HepG2 (cell line): ENCODE measurements at regions not wholly inside any gene's neighbourhood (a gene's known extent, or its start where the extent isn't known, plus 50 kb on each side); places are given as distances from the start of the nearest gene placed in this dataset.
A peak's percentile ranks its signal among the peaks of the same experiment; 100 is the strongest.

ENCODE experiments used
- ATAC-seq: fragments of 200-7000 bp; cut with Tn5 transposase; 3 replicates; pipeline ENCODE4 v1.9.1; 2020; ENCODE audit warnings: mild to moderate bottlenecking, moderate library complexity
- BruUV-seq: library from RNA; stranded (reverse); fragments of 400-500 nt; replicated peaks from 2 replicates; lab custom pipeline; 2021; lab: Mats Ljungman, UMichigan
- CTCF ChIA-PET: fragments of 300-600 bp; formaldehyde crosslinking; extraction: SDS; loops from one replicate; lab custom pipeline; 2021; ENCODE audit warnings: low total read pairs, inconsistent platforms, low intra/inter-chr PET ratio; lab: Yijun Ruan, JAX
- POLR2A ChIA-PET: fragments of 350-600 bp; sonication (Branson Sonifier 250); formaldehyde crosslinking; loops from one replicate; lab custom pipeline; 2020; ENCODE audit warnings: antibody characterized with exemption, inconsistent platforms; lab: Yijun Ruan, JAX
- DNase-seq: peaks from one replicate; pipeline ENCODE4 v3.0.0-alpha.2; 2015; ENCODE audit warnings: low spot score
- FAIRE-seq: peaks from 3 replicates; lab custom pipeline; 2011; peaks lifted over from hg19 to GRCh38; lab: Jason Lieb, UNC
- H2AFZ ChIP-seq: one replicate; pipeline ENCODE4 v1.6.1; 2011; ENCODE audit warnings: low read length, inconsistent platforms
- H3K27ac ChIP-seq: fragments of 300-600 bp; 3 replicates; pipeline ENCODE4 v1.8.0; 2011; ENCODE audit warnings: mixed run types, mild to moderate bottlenecking, mixed read lengths, low read length, inconsistent platforms; ENCODE audit not compliant: insufficient read depth; ENCODE audit errors: extremely low read length
- H3K27me3 ChIP-seq, 2 experiments: fragments of 200-600 bp in 1 of 2; 2 replicates in 1 of 2; 3 replicates in 1 of 2; pipeline versions ENCODE4 v1.6.0 to v1.8.0; 2011; ENCODE audit warnings: low read length in 2 of 2, mild to moderate bottlenecking in 2 of 2, moderate library complexity in 2 of 2, inconsistent platforms in 1 of 2; ENCODE audit not compliant: insufficient read depth in 2 of 2, control insufficient read depth in 1 of 2
- H3K36me3 ChIP-seq, 2 experiments: fragments of 200-600 bp in 1 of 2; replicated peaks in 1 of 2; 2 replicates in 1 of 2; 3 replicates in 1 of 2; pipeline versions ENCODE4 v1.5.1 to v1.8.0; 2011; ENCODE audit warnings: low read length in 2 of 2, inconsistent platforms in 1 of 2; ENCODE audit not compliant: insufficient read depth in 2 of 2, control insufficient read depth in 1 of 2
- H3K4me1 ChIP-seq: 2 replicates; pipeline ENCODE4 v1.5.1; 2012; ENCODE audit warnings: low read length, inconsistent platforms; ENCODE audit not compliant: insufficient read depth
- H3K4me2 ChIP-seq: 2 replicates; pipeline ENCODE4 v1.6.0; 2011; ENCODE audit warnings: low read depth, low read length, inconsistent platforms
- H3K4me3 ChIP-seq, 3 experiments: fragments of 200-600 bp in 1 of 3; sonication (generic), shearing (Covaris generic) in 1 of 3; replicated peaks in 1 of 3; 2 replicates each; pipeline ENCODE4 v1.5.1; 2011 to 2016; ENCODE audit warnings: low read length in 3 of 3, inconsistent platforms in 2 of 3, low read depth in 2 of 3, mild to moderate bottlenecking in 2 of 3, control low read depth in 1 of 3, mixed read lengths in 1 of 3; ENCODE audit not compliant: insufficient read depth in 1 of 3
- H3K79me2 ChIP-seq: one replicate; pipeline ENCODE4 v1.6.1; 2011; ENCODE audit warnings: low read length, inconsistent platforms; ENCODE audit not compliant: insufficient read depth
- H3K9ac ChIP-seq: 2 replicates; pipeline ENCODE4 v1.6.0; 2011; ENCODE audit warnings: mild to moderate bottlenecking, low read depth, low read length, inconsistent platforms; ENCODE audit not compliant: insufficient read depth
- H3K9me3 ChIP-seq: 2 replicates; pipeline ENCODE4 v1.5.1; 2012; ENCODE audit warnings: mild to moderate bottlenecking, low read length
- H4K20me1 ChIP-seq: 2 replicates; pipeline ENCODE4 v1.6.0; 2011; ENCODE audit warnings: inconsistent platforms, mild to moderate bottlenecking, low read length, moderate library complexity; ENCODE audit not compliant: insufficient read depth
- ARNTL ChIP-seq: sonication (generic); formaldehyde crosslinking; IDR thresholded peaks from 2 replicates; pipeline ENCODE4 v1.4.0; 2020; ENCODE audit warnings: mild to moderate bottlenecking, missing genetic modification reagents
- CTCF ChIP-seq: sonication (generic); formaldehyde crosslinking; IDR thresholded peaks from 2 replicates; pipeline ENCODE4 v1.5.0; 2020; ENCODE audit warnings: mild to moderate bottlenecking, missing genetic modification reagents, moderate library complexity
- DDIT3 ChIP-seq: sonication (generic); formaldehyde crosslinking; IDR thresholded peaks from 2 replicates; pipeline ENCODE4 v1.4.0; 2020; ENCODE audit warnings: mild to moderate bottlenecking, missing genetic modification reagents
- HMG20B ChIP-seq: conservative IDR thresholded peaks from 2 replicates; pipeline ENCODE4 v1.6.1; 2016; ENCODE audit warnings: missing genetic modification reagents, missing compliant biosample characterization
- HNRNPK ChIP-seq: fragments of 200-400 bp; formaldehyde crosslinking; IDR thresholded peaks from 2 replicates; pipeline ENCODE4 v1.6.1; 2018; ENCODE audit warnings: low read length, low read depth, moderate library complexity, mild to moderate bottlenecking; ENCODE audit not compliant: poor library complexity, severe bottlenecking
- PCBP1 ChIP-seq: fragments of 200-400 bp; formaldehyde crosslinking; IDR thresholded peaks from 2 replicates; pipeline ENCODE4 v1.6.1; 2017; ENCODE audit warnings: mild to moderate bottlenecking, low read depth, low read length, borderline replicate concordance
- SP1 ChIP-seq, 2 experiments: fragments of 450-650 bp in 1 of 2; sonication (generic) in 1 of 2; formaldehyde crosslinking in 1 of 2; IDR thresholded peaks; 2 replicates each; pipeline versions ENCODE4 v1.4.0 to v1.6.1; 2016 to 2020; ENCODE audit warnings: missing genetic modification reagents in 1 of 2
- TFDP2 ChIP-seq: sonication (generic); formaldehyde crosslinking; IDR thresholded peaks from 2 replicates; pipeline ENCODE4 v1.4.0; 2020; ENCODE audit warnings: missing genetic modification reagents
- ZBTB3 ChIP-seq: sonication (generic); formaldehyde crosslinking; IDR thresholded peaks from 2 replicates; pipeline ENCODE4 v1.4.0; 2020; ENCODE audit warnings: low read depth, mild to moderate bottlenecking, moderate library complexity, missing genetic modification reagents, borderline replicate concordance
- ZNF530 ChIP-seq: sonication (generic); formaldehyde crosslinking; IDR thresholded peaks from 2 replicates; pipeline ENCODE4 v1.5.0; 2020; ENCODE audit warnings: low read depth, mild to moderate bottlenecking, missing genetic modification reagents
- ZNF704 ChIP-seq: sonication (generic); formaldehyde crosslinking; IDR thresholded peaks from 2 replicates; pipeline ENCODE4 v1.8.1; 2023; ENCODE audit warnings: mild to moderate bottlenecking, inconsistent platforms, moderate library complexity, missing genetic modification reagents, borderline replicate concordance
- WGBS: methylation state at CpG from one replicate; pipeline ENCODE4 v1.1.6; 2017; ENCODE audit warnings: low lambda C conversion rate; 5-methylcytosine and 5-hydroxymethylcytosine counted together
- in situ Hi-C: cut with HindIII; loops from 2 replicates; pipeline ENCODE4 v1.10.0; 2017; ENCODE audit warnings: low pct_unique_long_range_greater_than_20kb; ENCODE audit not compliant: extremely low pct_ligation_motif_present
- intact Hi-C: fragments of 100-400 bp; cut with micrococcal nuclease; formaldehyde crosslinking; loops from one replicate; pipeline ENCODE4 v1.10.0; 2022; ENCODE audit not compliant: unreplicated experiment

- CTCF ChIA-PET = no interaction called here
- POLR2A ChIA-PET = no interaction called here
- Histone ChIP-seq H3K27me3 (peaks cover 0 to 7% of the 10 kb centered on the region in 2 experiments; a peak in 2 of 5 replicates), H3K27ac (no peak overlapping the region), H3K4me2 (no peak overlapping the region), H3K4me1 (no peaks in the 10 kb centered on the region), H4K20me1 (no peaks in the 10 kb centered on the region), H3K79me2 (no peaks in the 10 kb centered on the region), H3K36me3 (no peaks in the 10 kb centered on the region), H3K9ac (no peak overlapping the region), H2AFZ (no peak overlapping the region), H3K4me3 (no peak overlapping the region), H3K9me3 (peaks cover 9% of the 10 kb centered on the region)
- ATAC-seq = no peak
- 44% methylated on average over 2 of the region's 2 CpGs for WGBS
- TF ChIP-seq SP1 (IDR thresholded peaks at IDR 0.05) = no peak
- no peak for TF ChIP-seq SP1 (CRISPR knock-in tag; IDR thresholded peaks at IDR 0.05)
- no peak for TF ChIP-seq CTCF (CRISPR knock-in tag)
- TF ChIP-seq DDIT3 (CRISPR knock-in tag) = no peak
- TF ChIP-seq ZNF530 (CRISPR knock-in tag) = no peak
- 0 out of 2 replicates have a peak, but pooled peaks have one; percentile 65 for TF ChIP-seq PCBP1
- no peak for TF ChIP-seq ARNTL (CRISPR knock-in tag)
- no peak for TF ChIP-seq TFDP2 (CRISPR knock-in tag)
- TF ChIP-seq ZBTB3 (CRISPR knock-in tag) = no peak
- TF ChIP-seq HMG20B (CRISPR knock-in tag) = no peak
- TF ChIP-seq ZNF704 (CRISPR knock-in tag) = no peak
- peak; percentile 77 for TF ChIP-seq HNRNPK
- DNase-seq = no peak
- intact Hi-C loops (no loop called here), in situ Hi-C loops (no loop called here)
- BruUV-seq = no TSS peak
- no peak for FAIRE-seq
These were observed 330.0 kb downstream of the DRD1 start for GRCh38 chr5:175113947-175114346.
